Transverse colon (tissue), 3 donors: ENCODE measurements at regions not wholly inside any gene's neighbourhood (a gene's known extent, or its start where the extent isn't known, plus 50 kb on each side); places are given as distances from the start of the nearest gene placed in this dataset.

ENCODE experiments used
- EP300 ChIP-seq: sonication (generic); formaldehyde crosslinking; IDR thresholded peaks from one replicate; pipeline ENCODE4 v1.6.1; 2017; ENCODE audit warnings: antibody characterized with exemption, low read depth
- POLR2A ChIP-seq: fragments of 450-650 bp; IDR thresholded peaks from one replicate; pipeline ENCODE4 v1.6.1; 2016; ENCODE audit warnings: antibody characterized with exemption, mild to moderate bottlenecking, moderate library complexity
- TF ChIP-seq, protein P1 (sequence below), 5 experiments: fragments of 200-600 bp in 3 of 5; fragments of 450-650 bp in 2 of 5; sonication (generic) in 3 of 5; IDR thresholded peaks; 1 replicate in 2 of 5; 2 replicates in 3 of 5; pipeline ENCODE4 v1.5.1; 2016 to 2017; ENCODE audit warnings: antibody characterized with exemption in 5 of 5, inconsistent platforms in 3 of 5, mild to moderate bottlenecking in 2 of 5, moderate library complexity in 1 of 5

DNA sequence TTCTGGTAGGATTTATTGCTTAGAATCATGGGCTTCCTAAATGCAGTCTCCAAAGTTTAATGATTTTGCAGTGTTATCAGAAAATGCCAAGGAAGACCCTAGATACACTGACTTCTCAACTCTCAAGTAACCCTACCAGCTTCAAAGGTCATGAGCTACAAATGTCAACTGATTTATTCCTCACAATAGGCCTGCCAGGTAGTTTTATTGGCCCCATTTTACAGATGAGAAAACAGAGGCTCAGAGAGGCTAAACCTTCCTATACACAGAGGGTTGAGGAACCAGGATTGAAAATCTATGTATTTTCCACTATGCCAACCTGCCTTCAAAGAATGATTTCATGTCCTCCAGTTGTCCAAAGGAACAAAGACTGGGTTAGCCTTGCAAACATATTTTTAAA, 384.4 kb upstream of the POU3F1 start:
- TF ChIP-seq, protein P1, sequence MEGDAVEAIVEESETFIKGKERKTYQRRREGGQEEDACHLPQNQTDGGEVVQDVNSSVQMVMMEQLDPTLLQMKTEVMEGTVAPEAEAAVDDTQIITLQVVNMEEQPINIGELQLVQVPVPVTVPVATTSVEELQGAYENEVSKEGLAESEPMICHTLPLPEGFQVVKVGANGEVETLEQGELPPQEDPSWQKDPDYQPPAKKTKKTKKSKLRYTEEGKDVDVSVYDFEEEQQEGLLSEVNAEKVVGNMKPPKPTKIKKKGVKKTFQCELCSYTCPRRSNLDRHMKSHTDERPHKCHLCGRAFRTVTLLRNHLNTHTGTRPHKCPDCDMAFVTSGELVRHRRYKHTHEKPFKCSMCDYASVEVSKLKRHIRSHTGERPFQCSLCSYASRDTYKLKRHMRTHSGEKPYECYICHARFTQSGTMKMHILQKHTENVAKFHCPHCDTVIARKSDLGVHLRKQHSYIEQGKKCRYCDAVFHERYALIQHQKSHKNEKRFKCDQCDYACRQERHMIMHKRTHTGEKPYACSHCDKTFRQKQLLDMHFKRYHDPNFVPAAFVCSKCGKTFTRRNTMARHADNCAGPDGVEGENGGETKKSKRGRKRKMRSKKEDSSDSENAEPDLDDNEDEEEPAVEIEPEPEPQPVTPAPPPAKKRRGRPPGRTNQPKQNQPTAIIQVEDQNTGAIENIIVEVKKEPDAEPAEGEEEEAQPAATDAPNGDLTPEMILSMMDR (IDR thresholded peaks at IDR 0.05): no peak
- TF ChIP-seq POLR2A: no peak
- TF ChIP-seq EP300: no peak
